Caki2 (cell line): ENCODE measurements at regions not wholly inside any gene's neighbourhood (a gene's known extent, or its start where the extent isn't known, plus 50 kb on each side); places are given as distances from the start of the nearest gene placed in this dataset.

ENCODE experiments used
- DNase-seq: peaks from one replicate; pipeline ENCODE4 v3.0.0-alpha.2; 2015; ENCODE audit warnings: low read depth
- in situ Hi-C: cut with HindIII; loops from 2 replicates; pipeline ENCODE4 v1.10.0; 2016; ENCODE audit warnings: low sequenced_read_pairs, low pct_unique_long_range_greater_than_20kb, mixed read lengths

DNA sequence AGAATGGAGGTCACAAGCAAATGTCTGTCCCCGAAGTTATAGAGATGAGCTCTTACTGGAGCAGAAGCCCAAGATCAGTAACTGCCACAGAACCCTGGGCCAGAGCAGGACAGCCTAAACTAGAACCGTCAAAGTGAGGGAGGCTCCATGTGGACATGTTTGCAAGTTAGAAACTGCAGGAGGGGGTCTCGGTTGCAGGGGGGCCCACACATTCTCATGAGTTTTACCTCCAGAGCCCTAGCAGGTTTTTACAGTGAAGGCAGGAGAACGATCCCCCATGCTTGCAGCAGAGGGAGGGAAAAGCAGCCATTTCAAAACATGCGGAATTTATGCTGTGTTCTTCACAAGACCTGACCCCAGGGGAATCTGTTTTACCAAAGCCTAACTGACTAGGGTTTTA is 133.5 kb upstream of the B3GAT1 start:
- DNase-seq, result no peak
- in situ Hi-C loops, result no loop called here

DNA sequence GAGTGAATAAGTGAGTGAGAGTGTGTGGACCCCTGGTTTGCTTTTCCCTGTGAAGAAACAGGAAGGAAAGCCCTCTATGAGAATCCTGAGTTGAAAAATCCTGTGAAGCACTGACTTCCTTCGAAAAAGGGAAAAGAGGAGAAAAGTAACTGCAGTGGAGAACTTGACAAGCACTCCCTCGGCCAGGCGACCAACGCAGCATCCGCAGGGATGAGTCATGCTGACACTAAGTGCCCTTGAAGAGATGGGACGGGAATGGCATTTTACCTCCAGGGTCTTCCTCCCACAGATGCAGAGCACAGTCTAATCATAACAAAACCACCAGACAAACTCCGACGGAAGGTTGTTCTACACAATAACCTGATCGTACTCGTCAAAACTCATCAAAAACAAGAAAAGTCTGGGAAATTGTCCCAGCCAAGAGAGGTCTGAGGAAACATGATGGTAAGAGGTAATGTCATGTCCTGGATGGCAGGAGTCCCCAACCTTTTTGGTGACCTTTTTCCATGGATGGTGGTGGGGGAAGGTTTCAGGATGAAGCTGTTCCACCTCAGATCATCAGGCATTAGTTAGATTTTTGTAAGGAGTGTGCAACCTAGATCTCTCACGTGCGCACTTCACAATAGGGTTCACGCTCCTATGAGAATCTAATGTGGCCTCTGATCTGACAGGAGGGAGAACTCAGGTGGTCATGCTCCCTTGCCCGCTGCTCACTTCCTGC is 132.2 kb upstream of the B3GAT1 start:
- DNase-seq, result no peak
- in situ Hi-C loops, result no loop called here

DNA sequence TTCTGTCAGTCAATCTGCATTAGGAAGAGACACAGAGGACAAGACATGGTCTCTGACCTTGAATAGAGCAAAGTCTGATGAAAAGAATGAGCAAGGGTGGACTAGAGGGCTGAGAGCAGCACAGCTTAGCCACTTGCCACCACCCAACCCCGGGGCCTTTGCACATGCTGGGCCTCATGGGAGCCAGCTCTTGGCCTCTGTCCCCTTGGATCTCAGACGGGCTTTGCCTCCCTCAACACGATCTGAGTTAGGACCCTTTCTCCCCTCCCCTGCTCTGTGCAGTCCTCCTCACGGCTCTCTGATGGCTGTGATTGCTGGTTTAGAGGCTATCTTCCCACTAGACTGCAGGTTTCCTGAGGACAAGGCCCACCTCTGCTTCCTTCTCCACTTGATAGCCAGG is 131.6 kb upstream of the B3GAT1 start:
- DNase-seq, result no peak
- in situ Hi-C loops, result no loop called here

DNA sequence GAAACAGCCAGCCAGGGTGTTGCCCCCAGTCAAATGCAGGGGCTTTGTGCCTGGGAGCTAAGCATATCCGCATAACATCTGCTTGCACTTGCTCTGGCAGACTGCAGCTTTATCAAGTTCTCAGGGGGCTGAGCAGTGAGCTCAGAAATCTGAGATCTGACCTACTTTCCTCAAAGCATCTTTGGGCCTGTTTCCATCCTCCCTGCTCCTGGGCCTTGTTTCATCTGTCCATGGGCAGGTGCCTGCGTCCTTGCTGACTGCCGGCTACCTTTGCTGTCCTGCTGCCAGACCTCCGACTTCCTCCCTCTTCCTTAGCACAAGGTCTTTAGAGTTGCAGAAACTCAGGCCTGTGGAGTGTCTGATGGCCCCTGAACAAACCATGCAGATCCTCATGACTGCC is 131.2 kb upstream of the B3GAT1 start:
- DNase-seq, result no peak
- in situ Hi-C loops, result no loop called here

DNA sequence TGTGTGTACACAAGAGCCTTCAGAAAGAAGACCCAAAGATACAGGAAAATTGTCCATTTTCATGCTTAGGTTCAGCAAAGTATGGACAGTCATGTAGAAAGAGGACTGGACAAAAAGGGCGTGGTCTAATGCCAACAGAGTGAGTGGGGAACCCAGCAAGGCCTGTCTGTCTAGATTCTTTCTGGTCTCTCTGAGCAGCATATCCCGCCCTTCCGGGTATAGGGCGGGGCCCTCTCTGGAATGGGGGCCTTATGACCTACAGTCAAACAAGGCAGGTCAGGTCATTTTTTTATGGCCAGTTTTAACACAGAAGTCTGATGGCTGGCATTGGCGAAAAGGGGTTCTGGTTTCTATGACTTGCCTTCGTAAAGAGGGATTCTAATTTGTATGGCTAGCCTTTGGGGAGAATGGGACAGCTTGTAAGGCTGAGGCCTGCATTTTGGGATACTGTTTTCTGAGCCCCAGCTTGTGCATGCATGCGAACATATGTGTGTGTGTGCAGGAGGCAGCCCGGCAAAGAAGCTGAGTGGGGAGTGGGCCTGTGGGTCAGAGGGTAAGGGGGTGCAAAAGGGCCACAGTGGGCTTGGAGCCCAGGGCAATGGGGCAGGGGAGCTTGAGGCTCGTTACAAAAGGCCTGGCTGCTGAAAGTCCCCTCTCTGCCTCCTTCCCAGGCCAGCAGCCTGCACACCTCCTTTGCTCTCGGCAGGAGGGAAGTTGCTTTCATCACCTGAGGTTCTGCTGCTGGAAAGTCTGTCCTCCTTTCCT is 130.5 kb upstream of the B3GAT1 start:
- in situ Hi-C loops, result no loop called here

DNA sequence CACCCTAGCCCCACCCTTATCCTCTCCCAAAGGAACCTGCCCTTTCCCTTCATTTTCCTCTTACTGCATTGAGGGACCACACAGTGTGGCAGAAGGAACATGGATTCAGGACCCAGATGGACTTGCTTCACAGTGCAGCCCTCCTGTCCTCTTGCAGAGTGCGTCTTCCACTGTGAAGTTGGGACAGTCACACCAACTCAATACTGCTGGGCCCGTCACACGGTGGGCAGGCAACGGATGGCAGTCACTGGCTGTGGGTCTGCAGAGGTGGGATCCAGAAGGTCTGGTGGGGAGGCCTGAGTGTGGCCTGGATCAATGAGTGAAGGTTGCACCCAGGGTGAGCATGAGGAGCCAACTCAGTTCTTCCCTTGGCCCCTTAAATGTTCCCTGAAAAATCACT is 129.9 kb upstream of the B3GAT1 start:
- in situ Hi-C loops, result no loop called here
- no peak for DNase-seq

More for the DNA sequence above, 130.5 kb upstream of the B3GAT1 start:
- DNase-seq, result no peak

DNA sequence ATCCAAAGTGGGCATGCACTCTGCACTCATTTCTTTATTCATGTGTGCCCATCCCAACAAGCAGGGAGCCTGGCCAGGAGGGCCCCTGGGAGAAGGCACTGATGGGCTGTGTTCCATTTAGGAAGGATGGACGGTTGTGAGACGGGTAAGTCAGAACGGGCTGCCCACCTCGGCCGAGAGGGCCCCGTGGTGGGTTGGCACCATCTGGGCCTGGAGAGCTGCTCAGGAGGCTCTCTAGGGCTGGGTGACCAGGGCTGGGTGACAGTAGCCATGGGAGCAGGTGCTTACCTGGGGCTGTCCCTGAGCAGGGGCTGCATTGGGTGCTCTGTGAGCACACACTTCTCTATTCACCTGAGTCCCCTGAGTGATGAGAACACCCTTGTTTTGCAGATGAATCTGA is 129.3 kb upstream of the B3GAT1 start:
- no peak for DNase-seq
- in situ Hi-C loops, result no loop called here

DNA sequence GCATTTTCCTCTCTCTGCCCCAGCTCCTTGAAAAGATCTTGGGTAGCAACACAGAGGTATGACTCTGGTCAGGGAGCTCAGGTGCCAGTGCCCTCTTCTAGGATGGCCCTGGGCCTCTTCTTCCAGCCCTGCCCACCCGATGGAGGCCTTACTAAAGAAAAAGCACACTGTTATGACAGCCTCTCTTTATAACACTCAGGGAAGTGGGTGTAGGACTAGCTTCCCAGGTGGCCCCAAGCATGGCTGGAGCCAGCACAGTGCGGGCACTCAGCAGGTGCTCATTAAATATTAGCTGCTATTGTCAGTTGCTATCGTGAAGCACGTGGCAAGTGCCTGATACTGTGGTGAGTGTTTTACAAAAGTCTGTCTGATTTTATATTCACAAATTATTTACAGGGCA is 127.2 kb upstream of the B3GAT1 start:
- in situ Hi-C loops, result no loop called here
- DNase-seq, result no peak

DNA sequence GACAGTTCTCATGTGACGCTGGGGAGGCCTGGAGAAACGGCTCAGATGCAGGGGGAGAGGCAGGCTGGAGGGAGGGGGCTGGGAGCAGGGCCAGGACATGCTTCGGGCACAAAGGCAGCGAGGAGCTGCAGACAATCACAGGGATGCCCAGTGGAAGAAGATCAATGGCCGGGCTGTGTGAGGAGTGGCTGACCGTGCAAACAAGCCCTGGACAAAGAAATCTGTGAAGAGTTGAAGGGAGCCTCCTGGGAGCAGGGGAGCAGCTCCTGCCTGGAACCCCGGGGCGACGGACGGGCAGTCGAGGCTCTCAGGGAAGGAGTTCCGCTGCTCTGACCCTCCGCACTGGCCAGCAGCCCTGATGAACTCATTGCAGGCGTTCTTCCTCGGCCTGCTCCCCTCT is 126.7 kb upstream of the B3GAT1 start:
- in situ Hi-C loops, result no loop called here

DNA sequence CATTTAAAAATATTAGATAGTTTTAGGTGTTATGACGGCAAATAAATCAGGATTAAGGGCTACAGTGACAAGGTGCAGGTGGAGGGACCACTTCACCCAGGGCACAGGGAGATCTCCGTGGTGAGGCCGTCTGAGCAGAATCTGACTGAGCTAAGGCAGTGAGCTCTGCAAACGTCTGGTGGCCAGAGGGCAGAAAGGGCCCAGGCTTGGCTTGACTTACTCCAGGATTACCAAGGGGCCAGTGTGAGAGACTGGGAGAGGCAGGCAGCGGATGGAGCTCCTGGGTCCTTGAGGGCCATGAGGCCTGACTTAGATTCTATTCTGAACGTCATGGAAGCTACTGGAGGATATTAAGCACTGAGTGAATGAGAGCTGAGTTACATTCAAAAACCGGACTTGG is 125.9 kb upstream of the B3GAT1 start:
- in situ Hi-C loops, result no loop called here
- DNase-seq, result no peak

More for the DNA sequence above, 126.7 kb upstream of the B3GAT1 start:
- DNase-seq, result no peak

DNA sequence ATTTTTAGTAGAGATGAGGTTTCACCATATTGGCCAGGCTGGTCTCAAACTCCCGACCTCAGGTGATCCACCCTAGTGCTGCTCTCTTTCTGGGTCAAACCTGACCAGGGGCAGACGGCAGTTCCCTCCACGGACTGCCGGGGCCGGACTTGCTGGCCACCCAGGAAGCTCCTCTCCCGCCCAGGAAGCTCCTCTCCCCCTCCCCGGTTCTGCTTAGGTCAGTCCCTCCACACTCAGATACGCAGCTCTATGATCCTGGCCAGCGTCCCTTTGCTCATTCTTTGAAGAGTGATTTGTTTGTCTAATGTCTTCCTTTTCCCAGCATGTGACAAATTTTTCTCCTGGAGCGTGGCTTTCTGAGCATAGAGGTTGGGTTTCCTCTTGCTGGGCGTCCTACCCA is 125.3 kb upstream of the B3GAT1 start:
- in situ Hi-C loops, result no loop called here
- DNase-seq, result no peak

DNA sequence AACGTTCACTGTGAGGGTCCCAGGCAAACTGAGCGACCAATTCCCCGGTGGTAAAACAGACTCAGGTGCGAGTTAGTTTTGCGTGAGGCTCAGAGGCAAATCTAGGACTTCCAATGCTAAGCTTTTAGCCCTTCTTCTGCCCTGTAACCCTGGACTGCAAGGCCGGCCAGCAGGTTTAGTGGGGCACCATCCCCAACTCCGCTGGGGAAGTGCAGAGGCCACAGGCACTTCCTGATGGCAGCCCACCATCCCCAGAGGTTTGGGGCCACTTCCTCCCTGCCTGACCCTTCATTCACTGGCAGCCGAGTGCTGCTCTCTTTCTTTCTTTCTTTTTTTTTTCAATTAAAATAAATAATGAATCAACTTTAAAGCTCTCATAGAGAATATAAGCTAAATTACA is 124.6 kb upstream of the B3GAT1 start:
- in situ Hi-C loops, result no loop called here
- DNase-seq, result no peak

DNA sequence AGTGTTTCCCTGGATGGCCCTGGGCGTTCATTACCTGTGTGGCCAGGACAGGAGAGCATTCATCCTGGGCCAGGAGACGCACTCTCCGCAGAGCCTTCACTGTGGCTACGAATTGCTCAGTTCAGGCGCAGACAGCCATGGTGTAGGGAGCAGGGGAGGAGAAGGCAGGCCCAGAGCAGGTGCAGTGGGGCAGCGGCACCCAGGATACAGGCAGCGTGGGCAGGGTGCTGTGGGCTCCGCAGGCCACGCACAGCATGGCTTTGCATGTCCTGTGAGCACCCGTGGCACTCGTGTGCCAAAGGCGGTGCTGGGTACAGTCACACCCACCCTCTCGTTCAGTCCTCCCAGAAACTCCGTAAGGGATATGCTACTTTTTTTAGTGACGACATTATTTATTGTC is 124.2 kb upstream of the B3GAT1 start:
- in situ Hi-C loops, result no loop called here

DNA sequence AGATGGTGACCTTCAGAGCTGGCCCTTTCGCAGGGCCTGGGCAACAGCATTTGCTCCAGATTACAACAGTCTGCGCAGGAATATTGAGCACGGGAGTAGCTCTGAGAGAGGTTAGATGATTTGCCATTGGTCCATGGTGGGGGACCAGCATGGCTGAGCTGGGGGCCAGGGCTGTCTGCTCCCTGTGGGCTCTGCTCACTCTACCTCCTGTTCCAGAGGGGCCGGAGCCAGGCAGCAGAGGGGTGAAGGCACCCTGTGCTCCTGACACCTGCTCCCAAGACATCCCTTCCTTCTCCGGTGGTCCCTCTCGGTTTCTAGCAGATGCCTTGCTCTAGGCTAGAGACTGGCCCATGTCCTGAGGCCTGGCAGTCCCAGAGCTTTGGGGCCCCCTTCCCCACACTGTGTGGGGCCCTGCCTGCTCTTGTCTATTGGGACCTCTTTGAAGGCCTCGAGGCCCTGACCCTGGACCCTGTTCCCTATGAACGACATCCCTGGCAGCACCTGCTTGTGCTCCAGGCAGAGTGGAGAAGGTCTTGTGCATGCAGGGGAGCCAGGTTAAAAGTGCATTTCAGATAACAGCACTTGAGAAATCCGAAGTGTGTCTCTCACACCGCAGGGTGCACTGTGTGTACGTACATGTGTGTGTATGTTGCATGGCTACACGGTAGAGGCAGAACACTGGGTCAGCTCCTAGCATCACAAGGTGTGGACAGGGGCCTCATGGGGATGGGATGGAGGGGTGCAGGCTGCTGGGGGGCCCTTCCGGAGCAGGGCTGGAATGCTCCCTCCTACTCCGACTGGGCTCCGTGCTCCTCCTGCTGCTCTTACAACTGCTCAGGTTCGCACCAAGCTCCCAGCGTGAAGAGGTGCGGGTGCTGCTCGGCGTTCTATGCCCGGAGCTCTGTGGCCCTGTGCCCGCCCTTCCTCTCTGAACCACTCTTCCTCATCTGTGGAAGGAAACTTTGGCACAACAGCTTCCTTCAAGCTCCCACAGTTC is 123.3 kb upstream of the B3GAT1 start:
- in situ Hi-C loops, result no loop called here

More for the DNA sequence above, 124.2 kb upstream of the B3GAT1 start:
- no peak for DNase-seq

DNA sequence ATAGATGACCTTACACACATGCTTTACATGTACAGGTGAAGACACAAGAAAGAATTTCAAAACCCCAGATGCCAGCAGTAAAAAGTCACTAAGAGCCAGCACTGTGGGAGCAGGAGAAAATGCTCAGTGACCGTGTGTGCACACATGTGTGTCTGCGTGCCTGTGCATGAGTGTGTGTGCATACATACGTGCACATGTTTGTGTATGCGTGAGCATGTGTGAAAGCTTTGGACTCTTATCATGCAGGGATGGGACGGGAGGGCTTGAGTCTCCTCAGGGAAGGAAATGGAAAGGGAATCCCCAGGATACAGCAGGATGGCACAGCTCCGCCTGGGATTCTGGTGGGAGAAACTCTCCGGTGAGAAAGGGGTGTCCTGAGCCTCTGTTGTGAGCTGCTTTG is 121.5 kb upstream of the B3GAT1 start:
- DNase-seq, result no peak
- in situ Hi-C loops, result no loop called here

More for the DNA sequence above, 123.3 kb upstream of the B3GAT1 start:
- no peak for DNase-seq

DNA sequence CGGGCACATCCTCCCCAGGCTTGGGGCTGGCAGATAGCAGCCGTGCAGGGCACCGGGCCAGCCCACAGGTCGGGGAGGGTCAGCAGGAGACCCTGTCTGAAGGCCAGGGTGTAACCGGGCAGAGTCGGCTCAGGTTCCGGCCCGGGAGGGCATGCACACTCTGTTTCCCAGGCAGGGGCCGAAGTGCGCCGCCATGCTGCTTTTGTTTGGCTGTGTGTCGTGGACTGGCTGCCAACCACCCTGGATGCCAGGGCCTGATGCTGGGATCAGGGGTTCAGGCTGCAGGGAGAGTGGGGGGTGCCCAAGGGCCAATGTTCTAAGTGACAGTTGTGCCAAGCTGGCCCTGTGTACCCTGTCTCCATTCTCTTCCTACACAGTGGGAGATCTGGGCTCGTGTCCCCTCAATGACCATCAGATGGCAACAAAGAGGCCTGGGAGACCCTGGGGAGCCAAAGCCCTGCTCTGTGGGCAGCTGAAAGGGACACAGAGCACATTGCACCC is 120.9 kb upstream of the B3GAT1 start:
- in situ Hi-C loops, result no loop called here

DNA sequence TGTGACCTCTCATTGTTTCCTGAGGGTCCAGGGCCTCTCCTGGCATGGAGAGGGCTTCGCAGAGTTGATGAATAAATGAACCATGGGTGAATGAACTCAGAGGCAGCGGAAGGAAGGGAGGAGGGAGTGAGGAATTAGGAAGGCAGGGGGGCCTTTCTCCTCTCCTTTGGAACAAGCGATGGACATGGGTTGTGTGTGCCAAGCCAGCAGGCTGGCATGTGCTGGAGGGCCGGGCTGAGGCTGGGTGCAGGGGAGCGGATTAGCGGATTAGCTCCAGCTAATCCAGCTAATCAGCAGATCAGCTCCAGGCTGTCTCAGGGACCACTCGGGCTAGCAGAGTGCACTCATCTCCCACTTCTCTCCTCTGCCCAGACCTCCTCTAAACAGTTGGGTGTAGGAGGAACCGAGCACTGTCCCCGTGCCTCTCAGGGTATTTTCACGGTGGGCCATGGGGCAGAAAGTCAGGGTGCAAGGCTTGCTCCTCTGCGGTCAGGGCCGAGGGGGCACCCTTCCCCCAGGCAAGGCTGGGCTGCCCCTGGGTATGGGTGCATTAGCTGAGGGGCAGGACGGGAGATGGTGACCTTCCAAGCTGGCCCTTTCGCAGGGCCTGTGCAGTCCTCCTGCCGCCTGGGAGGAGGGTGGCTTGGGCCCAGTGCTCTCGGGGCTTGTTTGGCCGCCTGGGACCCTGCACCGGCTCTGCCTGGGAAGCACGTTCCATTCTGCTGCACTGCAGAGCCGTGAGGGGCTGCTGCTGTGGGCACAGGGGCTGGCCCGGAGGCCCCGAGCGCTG is 120.3 kb upstream of the B3GAT1 start:
- DNase-seq, result no peak
- in situ Hi-C loops, result no loop called here

More for the DNA sequence above, 120.9 kb upstream of the B3GAT1 start:
- no peak for DNase-seq
